Retinal pigment epithelial cell (primary cell): ENCODE measurements at regions not wholly inside any gene's neighbourhood (a gene's known extent, or its start where the extent isn't known, plus 50 kb on each side); places are given as distances from the start of the nearest gene placed in this dataset.
A peak's percentile ranks its signal among the peaks of the same experiment; 100 is the strongest.

Source experiments
- DNase-seq: peaks from one replicate; pipeline ENCODE4 v3.0.0-alpha.2; 2010; ENCODE audit warnings: low read depth
- H3K4me3 ChIP-seq: 2 replicates; pipeline ENCODE4 v1.5.1; 2011; ENCODE audit warnings: mild to moderate bottlenecking, low read length, control low read depth, moderate library complexity
- TF ChIP-seq, protein P1 (sequence below): conservative IDR thresholded peaks from 2 replicates; pipeline ENCODE4 v1.5.1; 2011; ENCODE audit warnings: low read depth, low read length, control low read depth, inconsistent platforms

DNA sequence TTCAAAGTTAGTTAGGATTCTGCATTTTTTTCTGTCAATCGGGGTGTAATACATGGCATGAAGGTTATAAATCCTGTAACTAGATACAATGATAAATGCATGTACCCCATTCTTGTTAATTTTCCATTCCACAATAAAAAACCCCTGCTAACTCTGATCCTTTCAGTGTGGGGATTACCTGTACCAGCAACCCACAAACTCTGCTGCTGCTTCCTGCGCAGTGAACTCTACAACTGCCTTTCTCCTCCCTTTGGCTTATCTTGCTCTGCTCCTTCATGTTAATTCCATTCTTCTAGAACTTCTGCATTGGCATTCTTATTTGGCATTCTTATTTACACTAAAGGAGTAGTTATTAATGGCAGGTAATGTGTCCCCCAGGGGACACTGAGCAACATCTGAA is 273.1 kb downstream of the KLF12 start:
- DNase-seq = no peak
- TF ChIP-seq, protein P1, sequence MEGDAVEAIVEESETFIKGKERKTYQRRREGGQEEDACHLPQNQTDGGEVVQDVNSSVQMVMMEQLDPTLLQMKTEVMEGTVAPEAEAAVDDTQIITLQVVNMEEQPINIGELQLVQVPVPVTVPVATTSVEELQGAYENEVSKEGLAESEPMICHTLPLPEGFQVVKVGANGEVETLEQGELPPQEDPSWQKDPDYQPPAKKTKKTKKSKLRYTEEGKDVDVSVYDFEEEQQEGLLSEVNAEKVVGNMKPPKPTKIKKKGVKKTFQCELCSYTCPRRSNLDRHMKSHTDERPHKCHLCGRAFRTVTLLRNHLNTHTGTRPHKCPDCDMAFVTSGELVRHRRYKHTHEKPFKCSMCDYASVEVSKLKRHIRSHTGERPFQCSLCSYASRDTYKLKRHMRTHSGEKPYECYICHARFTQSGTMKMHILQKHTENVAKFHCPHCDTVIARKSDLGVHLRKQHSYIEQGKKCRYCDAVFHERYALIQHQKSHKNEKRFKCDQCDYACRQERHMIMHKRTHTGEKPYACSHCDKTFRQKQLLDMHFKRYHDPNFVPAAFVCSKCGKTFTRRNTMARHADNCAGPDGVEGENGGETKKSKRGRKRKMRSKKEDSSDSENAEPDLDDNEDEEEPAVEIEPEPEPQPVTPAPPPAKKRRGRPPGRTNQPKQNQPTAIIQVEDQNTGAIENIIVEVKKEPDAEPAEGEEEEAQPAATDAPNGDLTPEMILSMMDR = no peak
- H3K4me3 ChIP-seq = no peak overlapping the region

- DNase-seq = no peak
- TF ChIP-seq, protein P1 = no peak
- no peak overlapping the region for H3K4me3 ChIP-seq
Observed at GRCh38 chr13:73860501-73860900, 273.7 kb downstream of the KLF12 start.

DNA sequence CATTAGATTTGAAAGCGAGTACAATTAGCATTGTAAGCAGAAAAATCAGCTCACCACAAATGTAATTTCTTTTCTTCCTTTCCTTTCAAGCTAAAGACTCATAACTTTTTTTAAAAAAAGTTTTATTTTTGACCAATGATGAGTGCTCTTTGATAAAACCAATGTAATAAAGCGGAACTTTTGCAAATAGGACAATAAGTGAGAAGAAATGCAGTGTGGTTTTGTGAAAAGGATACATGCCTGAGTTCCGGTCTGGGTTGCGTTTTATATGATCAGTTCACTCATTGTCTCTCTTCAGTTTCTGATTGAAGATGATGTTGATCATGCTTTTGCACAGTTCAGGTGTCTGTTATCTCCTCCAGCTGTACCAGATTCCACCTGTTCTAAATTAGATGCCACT is 274.4 kb downstream of the KLF12 start:
- no peak for DNase-seq
- TF ChIP-seq, protein P1 = no peak
- H3K4me3 ChIP-seq = no peak overlapping the region

- H3K4me3 ChIP-seq = no peak overlapping the region
- TF ChIP-seq, protein P1 = no peak
- no peak for DNase-seq
Observed at GRCh38 chr13:73857106-73857505, 277.1 kb downstream of the KLF12 start.

DNA sequence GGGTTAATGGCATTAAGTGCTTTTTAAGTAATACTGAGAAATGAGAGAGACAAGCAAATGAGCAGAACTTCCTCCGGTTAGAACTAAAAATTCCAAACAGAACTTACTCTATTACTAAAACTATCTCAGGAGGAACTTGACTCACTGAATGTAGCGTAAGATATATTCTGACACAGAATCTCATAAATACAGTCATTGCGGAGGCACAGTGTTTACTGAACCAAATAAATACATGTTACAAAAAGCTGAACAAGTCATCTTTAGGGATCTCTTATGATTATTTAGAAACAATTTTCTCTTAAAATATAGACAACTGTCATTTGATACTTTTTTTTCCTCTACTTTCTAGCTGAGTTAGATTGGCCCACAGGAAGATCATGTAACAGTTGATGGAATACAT is 283.1 kb downstream of the KLF12 start:
- TF ChIP-seq, protein P1 = no peak
- DNase-seq = no peak
- no peak overlapping the region for H3K4me3 ChIP-seq

DNA sequence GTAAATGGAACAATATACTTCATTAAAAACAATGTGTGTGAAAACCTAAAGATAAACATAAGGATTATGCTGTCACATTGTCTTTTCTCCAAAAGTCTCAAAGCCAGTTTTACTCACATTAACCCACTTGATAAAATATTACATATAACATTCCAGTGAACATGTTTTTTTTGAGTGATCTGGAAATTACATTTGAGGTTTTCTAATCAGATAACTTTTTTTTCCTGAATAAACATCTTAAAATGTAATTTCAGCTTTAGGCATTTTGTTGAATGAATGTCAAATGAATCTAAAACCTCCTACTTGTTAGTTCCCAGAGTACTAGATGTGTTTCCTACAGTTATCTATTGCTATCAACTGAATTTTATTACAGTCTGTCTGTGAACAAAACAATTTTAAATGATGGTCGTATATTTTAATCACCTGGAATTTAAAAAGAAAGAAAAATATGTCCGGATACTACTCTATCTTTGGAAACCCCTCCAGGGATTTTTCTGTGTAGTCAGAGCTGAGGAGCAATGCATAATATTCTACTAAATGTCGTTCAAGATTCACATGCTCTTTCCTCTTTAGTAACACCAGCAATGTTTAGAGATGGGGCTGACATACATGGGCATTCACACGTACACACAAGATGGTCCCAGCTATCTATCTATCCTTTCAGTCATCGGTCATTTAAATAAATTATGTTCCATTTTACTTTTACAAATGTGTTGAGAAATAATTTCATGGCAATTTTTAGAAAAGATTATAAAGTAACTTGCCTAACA is 283.9 kb downstream of the KLF12 start:
- H3K4me3 ChIP-seq = no peak overlapping the region
- TF ChIP-seq, protein P1 = no peak
- no peak for DNase-seq

- no peak overlapping the region for H3K4me3 ChIP-seq
- no peak for DNase-seq
- TF ChIP-seq, protein P1 = peak; percentile 67
Observed at GRCh38 chr13:73849292-73849691, 284.9 kb downstream of the KLF12 start.
